ENCODE measurements at regions not wholly inside any gene's neighbourhood (a gene's known extent, or its start where the extent isn't known, plus 50 kb on each side); places are given as distances from the start of the nearest gene placed in this dataset.

DNA sequence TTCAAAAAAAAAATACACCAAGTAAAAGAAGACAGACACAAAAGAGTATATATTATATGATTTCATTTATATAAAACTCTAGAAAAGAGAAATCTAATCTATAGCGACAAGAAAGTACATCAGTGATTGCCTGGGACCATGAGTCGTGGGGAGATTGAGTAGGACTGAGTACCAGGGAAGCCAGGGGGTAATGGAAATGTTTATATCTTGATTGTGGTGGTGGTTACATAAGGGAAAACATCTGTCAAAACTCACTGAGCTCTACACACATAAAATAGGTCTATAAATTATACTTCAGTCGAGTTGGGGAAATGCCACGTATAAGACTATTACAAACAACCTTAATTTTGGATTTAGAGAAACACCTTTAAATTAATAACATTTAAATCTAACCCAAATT, 117.4 kb downstream of the TRIM29 start:
- POLR2A ChIA-PET = no interaction called here
- TF ChIP-seq, protein P1, sequence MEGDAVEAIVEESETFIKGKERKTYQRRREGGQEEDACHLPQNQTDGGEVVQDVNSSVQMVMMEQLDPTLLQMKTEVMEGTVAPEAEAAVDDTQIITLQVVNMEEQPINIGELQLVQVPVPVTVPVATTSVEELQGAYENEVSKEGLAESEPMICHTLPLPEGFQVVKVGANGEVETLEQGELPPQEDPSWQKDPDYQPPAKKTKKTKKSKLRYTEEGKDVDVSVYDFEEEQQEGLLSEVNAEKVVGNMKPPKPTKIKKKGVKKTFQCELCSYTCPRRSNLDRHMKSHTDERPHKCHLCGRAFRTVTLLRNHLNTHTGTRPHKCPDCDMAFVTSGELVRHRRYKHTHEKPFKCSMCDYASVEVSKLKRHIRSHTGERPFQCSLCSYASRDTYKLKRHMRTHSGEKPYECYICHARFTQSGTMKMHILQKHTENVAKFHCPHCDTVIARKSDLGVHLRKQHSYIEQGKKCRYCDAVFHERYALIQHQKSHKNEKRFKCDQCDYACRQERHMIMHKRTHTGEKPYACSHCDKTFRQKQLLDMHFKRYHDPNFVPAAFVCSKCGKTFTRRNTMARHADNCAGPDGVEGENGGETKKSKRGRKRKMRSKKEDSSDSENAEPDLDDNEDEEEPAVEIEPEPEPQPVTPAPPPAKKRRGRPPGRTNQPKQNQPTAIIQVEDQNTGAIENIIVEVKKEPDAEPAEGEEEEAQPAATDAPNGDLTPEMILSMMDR (IDR thresholded peaks at IDR 0.05) = no peak

DNA sequence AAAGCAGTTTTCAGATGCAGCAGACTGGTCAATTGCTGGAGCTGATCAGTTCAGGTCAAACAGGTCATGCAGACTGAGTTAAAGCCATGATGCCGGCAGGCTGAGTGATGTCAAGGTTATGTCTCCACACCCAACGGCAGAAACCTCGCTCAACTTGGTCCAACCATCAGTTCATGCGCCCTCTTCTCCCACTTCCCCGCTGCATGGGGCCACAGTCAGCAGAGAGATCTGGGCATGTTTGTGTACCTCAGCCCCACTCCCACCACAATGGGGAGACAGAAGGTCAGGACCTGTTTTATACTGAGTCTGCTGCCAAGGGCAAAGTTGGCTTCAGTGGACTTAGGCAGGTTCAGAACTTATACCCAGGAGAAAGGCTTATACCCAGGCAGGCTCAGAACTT, 118.7 kb downstream of the TRIM29 start:
- POLR2A ChIA-PET = no interaction called here

More for the DNA sequence above, 117.4 kb downstream of the TRIM29 start:
- Mint-ChIP-seq H3K27ac (no peak overlapping the region), H3K4me1 (ENCODE audit: low read depth) (no peaks in the 10 kb centered on the region), H3K27me3 (peaks cover 47% of the 10 kb centered on the region), H3K36me3 (ENCODE audit: low read depth) (no peaks in the 10 kb centered on the region), H3K4me3 (no peak overlapping the region), H3K9me3 (no peaks in the 10 kb centered on the region)
- DNase-seq (no peak), ATAC-seq (ENCODE audit: poor library complexity) (no peak)
- Histone ChIP-seq H3K36me3 (ENCODE audit: insufficient read depth, low read length) (no peaks in the 10 kb centered on the region), H3K27me3 (ENCODE audit: control insufficient read depth in 1 of 2, insufficient read depth in 2 of 2, low read length in 2 of 2) (peaks cover 17 to 18% of the 10 kb centered on the region in 2 experiments), H3K27ac (ENCODE audit: low read depth in 1 of 2, low read length in 2 of 2) (no peak overlapping the region), H3K9me3 (ENCODE audit: control insufficient read depth in 1 of 2, insufficient read depth in 1 of 2, low read length in 2 of 2) (no peaks in the 10 kb centered on the region), H3K4me1 (ENCODE audit: insufficient read depth, low read length) (no peaks in the 10 kb centered on the region), H3K4me3 (ENCODE audit: low read length) (no peak overlapping the region)
- intact Hi-C loops (cut with DNase I, micrococcal nuclease) = no loop called here
- CTCF ChIA-PET = no interaction called here

DNA sequence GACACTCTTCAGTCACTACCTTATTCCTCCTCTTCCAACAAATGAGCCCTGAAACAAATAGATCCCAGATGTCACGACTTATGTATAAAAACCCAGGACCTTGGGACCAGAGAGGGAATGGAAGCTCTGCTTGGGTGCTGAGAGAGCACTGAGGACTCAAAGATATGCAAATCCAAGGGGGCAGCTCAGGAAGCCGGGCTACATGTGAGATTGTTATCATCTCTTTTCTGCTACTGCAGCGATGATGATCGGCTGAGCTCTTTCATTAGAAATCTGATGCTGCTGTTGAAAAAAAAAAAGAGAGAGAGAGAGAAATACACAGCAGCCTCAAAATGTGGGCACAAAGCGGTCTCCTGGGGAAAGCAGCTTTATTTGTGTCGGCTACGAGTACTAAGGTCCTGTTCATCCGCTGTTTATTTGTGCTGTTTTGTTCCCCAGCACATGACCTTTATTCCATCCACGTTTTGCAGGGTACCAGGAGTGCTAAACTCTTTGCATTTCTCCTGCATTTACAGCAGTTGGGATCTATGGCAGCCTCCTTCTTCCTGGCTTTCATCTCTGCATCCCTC, 120.2 kb downstream of the TRIM29 start:
- Mint-ChIP-seq H3K27me3 (peaks cover 54% of the 10 kb centered on the region), H3K9me3 (no peaks in the 10 kb centered on the region), H3K36me3 (ENCODE audit: low read depth) (no peaks in the 10 kb centered on the region), H3K27ac (no peak overlapping the region), H3K4me1 (ENCODE audit: low read depth) (no peaks in the 10 kb centered on the region), H3K4me3 (no peak overlapping the region)
- TF ChIP-seq, protein P1 (IDR thresholded peaks at IDR 0.05) = no peak
- intact Hi-C loops (cut with DNase I, micrococcal nuclease) = no loop called here
- Histone ChIP-seq H3K27ac (ENCODE audit: low read depth in 1 of 2, low read length in 2 of 2) (no peak overlapping the region), H3K27me3 (ENCODE audit: control insufficient read depth in 1 of 2, insufficient read depth in 2 of 2, low read length in 2 of 2) (peaks cover 18% of the 10 kb centered on the region in 2 experiments), H3K4me1 (ENCODE audit: insufficient read depth, low read length) (no peaks in the 10 kb centered on the region), H3K36me3 (ENCODE audit: insufficient read depth, low read length) (no peaks in the 10 kb centered on the region), H3K4me3 (ENCODE audit: low read length) (no peak overlapping the region), H3K9me3 (ENCODE audit: control insufficient read depth in 1 of 2, insufficient read depth in 1 of 2, low read length in 2 of 2) (peaks cover 0 to 6% of the 10 kb centered on the region in 2 experiments)
- ATAC-seq (ENCODE audit: poor library complexity) (no peak), DNase-seq (no peak)
- POLR2A ChIA-PET = no interaction called here
- CTCF ChIA-PET = no interaction called here

More for the DNA sequence above, 118.7 kb downstream of the TRIM29 start:
- Mint-ChIP-seq H3K27ac (no peak overlapping the region), H3K27me3 (peaks cover 60% of the 10 kb centered on the region), H3K36me3 (ENCODE audit: low read depth) (no peaks in the 10 kb centered on the region), H3K9me3 (no peaks in the 10 kb centered on the region), H3K4me3 (no peak overlapping the region), H3K4me1 (ENCODE audit: low read depth) (no peaks in the 10 kb centered on the region)
- intact Hi-C loops (cut with DNase I, micrococcal nuclease) = no loop called here
- Histone ChIP-seq H3K27ac (ENCODE audit: low read depth in 1 of 2, low read length in 2 of 2) (no peak overlapping the region), H3K4me3 (ENCODE audit: low read length) (no peak overlapping the region), H3K9me3 (ENCODE audit: control insufficient read depth in 1 of 2, insufficient read depth in 1 of 2, low read length in 2 of 2) (no peaks in the 10 kb centered on the region), H3K4me1 (ENCODE audit: insufficient read depth, low read length) (no peaks in the 10 kb centered on the region), H3K36me3 (ENCODE audit: insufficient read depth, low read length) (no peaks in the 10 kb centered on the region), H3K27me3 (ENCODE audit: control insufficient read depth in 1 of 2, insufficient read depth in 2 of 2, low read length in 2 of 2) (peaks cover 17 to 18% of the 10 kb centered on the region in 2 experiments)
- TF ChIP-seq, protein P1 (IDR thresholded peaks at IDR 0.05) = no peak
- DNase-seq = no peak
- CTCF ChIA-PET = no interaction called here
- ATAC-seq (ENCODE audit: poor library complexity) = no peak
